GM12875 (cell line): ENCODE measurements at regions not wholly inside any gene's neighbourhood (a gene's known extent, or its start where the extent isn't known, plus 50 kb on each side); places are given as distances from the start of the nearest gene placed in this dataset.

Source experiments
- H3K4me3 ChIP-seq: one replicate; pipeline ENCODE4 v1.5.1; 2011; ENCODE audit warnings: low read depth, low read length, control low read depth
- TF ChIP-seq, protein P1 (sequence below): IDR thresholded peaks from 2 replicates; pipeline ENCODE4 v1.5.1; 2011; ENCODE audit warnings: low read depth, mild to moderate bottlenecking, control low read depth, inconsistent platforms, low read length, moderate library complexity, borderline replicate concordance; ENCODE audit not compliant: insufficient read depth

GRCh38 chr3:64464955-64465354 is 222.8 kb downstream of the ADAMTS9 start:
- H3K4me3 ChIP-seq, result no peak overlapping the region
- TF ChIP-seq, protein P1, sequence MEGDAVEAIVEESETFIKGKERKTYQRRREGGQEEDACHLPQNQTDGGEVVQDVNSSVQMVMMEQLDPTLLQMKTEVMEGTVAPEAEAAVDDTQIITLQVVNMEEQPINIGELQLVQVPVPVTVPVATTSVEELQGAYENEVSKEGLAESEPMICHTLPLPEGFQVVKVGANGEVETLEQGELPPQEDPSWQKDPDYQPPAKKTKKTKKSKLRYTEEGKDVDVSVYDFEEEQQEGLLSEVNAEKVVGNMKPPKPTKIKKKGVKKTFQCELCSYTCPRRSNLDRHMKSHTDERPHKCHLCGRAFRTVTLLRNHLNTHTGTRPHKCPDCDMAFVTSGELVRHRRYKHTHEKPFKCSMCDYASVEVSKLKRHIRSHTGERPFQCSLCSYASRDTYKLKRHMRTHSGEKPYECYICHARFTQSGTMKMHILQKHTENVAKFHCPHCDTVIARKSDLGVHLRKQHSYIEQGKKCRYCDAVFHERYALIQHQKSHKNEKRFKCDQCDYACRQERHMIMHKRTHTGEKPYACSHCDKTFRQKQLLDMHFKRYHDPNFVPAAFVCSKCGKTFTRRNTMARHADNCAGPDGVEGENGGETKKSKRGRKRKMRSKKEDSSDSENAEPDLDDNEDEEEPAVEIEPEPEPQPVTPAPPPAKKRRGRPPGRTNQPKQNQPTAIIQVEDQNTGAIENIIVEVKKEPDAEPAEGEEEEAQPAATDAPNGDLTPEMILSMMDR, result no peak

GRCh38 chr3:64463981-64464380 is 223.8 kb downstream of the ADAMTS9 start:
- TF ChIP-seq, protein P1, result no peak
- H3K4me3 ChIP-seq, result no peak overlapping the region

- TF ChIP-seq, protein P1, result no peak
- no peak overlapping the region for H3K4me3 ChIP-seq
Observed at GRCh38 chr3:64462203-64462602, 225.6 kb downstream of the ADAMTS9 start.

DNA sequence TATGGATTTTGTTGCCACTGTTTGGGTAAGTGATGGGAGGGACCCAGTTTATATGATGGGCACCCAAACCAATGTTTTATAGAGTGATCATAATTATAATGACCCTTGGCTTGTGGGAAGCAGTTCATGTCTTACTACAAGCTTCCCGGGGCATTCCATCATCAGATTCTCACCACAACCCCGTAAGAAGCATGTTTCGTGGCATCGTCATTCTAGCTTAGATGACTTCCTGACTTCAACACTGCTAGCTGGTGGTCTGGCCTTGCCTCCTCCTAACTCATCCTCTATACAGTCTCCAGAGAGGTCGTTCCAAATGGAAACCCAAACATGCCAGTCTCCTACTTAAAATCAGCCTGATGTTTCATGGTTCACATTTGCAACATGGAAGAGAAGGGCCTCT is 226.9 kb downstream of the ADAMTS9 start:
- no peak overlapping the region for H3K4me3 ChIP-seq
- TF ChIP-seq, protein P1, result no peak

- TF ChIP-seq, protein P1, result no peak
- H3K4me3 ChIP-seq, result no peak overlapping the region
Observed at GRCh38 chr3:64460141-64460730, 227.6 kb downstream of the ADAMTS9 start.

DNA sequence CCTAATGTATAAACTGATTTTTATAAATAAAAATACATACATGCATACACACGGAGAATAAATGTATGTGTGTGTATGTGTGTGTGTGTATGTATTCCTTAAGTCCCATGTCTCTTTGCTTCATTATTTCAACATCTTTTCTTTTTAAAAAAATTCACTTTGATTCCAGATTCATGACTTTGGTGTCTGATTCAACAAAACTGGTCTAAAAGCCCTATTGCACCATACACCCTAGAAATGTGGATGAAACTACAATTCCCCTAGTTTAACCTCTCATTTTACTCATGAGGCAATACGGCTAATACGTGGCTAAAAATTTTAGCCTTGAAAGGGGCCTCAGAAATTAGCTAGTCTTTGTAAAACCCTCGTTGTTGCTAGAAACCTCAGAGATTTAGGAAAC is 228.1 kb downstream of the ADAMTS9 start:
- H3K4me3 ChIP-seq, result no peak overlapping the region
- TF ChIP-seq, protein P1, result no peak

GRCh38 chr3:64457811-64458210 is 230.0 kb downstream of the ADAMTS9 start:
- H3K4me3 ChIP-seq, result no peak overlapping the region
- TF ChIP-seq, protein P1, result no peak
